ENCODE measurements at regions not wholly inside any gene's neighbourhood (a gene's known extent, or its start where the extent isn't known, plus 50 kb on each side); places are given as distances from the start of the nearest gene placed in this dataset.

- TF ChIP-seq CTCF (IDR thresholded peaks at IDR 0.05; ENCODE audit: low read length) (no peak), EZH2 (IDR thresholded peaks at IDR 0.05; ENCODE audit: borderline replicate concordance, low read length) (no peak)
Measured at GRCh38 chr9:105171076-105171475, 73.4 kb upstream of the SLC44A1 start.
